ENCODE measurements at regions not wholly inside any gene's neighbourhood (a gene's known extent, or its start where the extent isn't known, plus 50 kb on each side); places are given as distances from the start of the nearest gene placed in this dataset.
"Not testable (repeated sequence)": the region's sequence is repeated elsewhere in the genome, so short reads cannot be mapped to it uniquely, and the experiment has no call there.

- in situ Hi-C loops (cut with HindIII; ENCODE audit: low sequenced_read_pairs) = no loop called here
Observed at GRCh38 chr10:84842593-84842992, 514.2 kb downstream of the CCSER2 start.

DNA sequence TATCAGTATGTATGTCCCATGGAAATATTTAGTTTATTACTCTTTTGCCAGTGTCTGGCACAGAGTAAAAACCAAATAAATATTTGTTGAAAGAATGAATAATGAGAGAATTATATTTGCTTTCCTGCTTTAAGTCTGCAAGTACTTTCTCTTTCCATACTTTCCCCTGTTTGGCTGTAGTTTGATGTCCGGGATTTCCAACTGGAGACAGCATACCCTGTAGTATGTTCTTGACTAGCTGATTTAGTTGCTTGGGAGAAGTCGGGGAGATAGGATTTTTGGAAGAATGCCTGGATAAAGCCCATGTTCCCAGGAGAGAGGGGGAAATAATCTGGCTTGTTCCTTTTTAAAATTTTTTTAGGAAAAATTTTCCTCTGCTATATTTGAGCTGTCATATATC lies 516.1 kb downstream of the CCSER2 start:
- in situ Hi-C loops (cut with HindIII; ENCODE audit: low sequenced_read_pairs) = no loop called here

- in situ Hi-C loops (cut with HindIII; ENCODE audit: low sequenced_read_pairs) = no loop called here
Observed at GRCh38 chr10:84845628-84846261, 517.4 kb downstream of the CCSER2 start.

DNA sequence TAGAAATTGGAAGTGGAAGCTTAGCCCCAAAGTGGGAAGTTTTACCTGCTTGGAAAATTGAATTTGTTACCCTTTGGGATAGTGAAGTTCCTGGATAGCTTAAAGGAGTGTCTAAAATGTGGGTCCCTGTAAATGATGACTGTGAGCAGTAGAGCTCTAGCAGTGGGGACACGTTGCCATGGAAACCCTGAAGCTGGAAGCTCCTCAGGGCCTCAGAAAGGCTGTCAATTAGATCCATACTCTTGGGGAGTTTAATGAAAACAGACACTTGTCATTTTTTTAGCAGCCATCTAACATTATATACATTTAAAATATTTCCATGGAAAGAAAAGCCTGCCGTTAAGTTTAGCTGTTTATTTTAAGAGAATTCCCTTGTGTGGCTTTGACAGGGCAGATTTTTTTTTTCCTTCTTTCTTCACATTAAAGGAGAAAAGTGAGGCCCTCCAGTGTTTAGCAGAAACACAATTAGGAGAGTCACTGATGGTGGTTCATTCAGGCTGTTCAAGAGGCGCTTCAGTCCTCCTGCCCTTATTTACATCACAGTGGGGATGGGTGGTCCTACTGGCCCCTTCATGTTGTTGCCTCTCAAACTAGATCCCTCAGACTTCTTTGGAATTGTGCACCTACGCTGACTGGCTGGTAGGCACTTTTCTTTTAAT lies 518.4 kb downstream of the CCSER2 start:
- in situ Hi-C loops (cut with HindIII; ENCODE audit: low sequenced_read_pairs) = no loop called here

GRCh38 chr10:84848967-84849366 lies 520.6 kb downstream of the CCSER2 start:
- in situ Hi-C loops (cut with HindIII; ENCODE audit: low sequenced_read_pairs) = no loop called here

DNA sequence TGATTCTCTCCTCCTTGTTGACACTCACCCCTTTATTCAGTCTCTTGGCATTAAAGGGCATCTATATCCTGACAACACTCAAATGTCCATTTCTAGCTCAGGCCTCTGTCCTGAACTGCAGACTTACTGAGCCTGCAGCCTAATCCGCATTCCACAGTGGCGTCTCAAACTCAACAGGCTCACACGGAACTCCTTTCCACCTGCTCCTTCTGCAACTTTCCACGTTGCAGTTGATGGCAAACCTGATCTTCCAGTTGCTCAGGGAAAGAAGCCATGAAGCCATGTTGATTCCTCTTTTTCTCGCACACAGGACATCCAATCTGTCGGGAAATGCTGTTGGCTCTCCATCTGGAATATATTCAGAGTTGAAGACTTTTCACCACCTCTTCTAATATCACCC lies 522.4 kb downstream of the CCSER2 start:
- in situ Hi-C loops (cut with HindIII; ENCODE audit: low sequenced_read_pairs) = no loop called here

DNA sequence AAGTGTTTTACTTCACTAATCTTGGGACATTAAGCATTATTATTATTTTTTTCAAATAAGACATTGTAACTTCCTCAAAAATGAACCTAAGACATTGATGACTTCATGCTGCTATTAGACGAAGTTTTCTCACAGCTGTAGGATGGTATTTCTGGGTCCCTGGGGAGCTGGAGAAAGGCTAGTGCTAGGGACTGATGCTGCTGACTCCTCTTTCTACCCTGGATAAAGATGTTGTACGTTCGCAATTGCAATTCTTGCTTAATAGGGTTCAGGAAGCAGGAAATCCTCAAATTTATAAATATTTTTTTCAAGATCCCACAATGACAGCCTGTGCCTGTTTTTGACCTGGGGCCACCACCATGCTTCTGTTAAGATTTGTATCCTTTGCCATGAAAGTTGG lies 526.0 kb downstream of the CCSER2 start:
- in situ Hi-C loops (cut with HindIII; ENCODE audit: low sequenced_read_pairs) = no loop called here

- in situ Hi-C loops (cut with HindIII; ENCODE audit: low sequenced_read_pairs) = no loop called here
Observed at GRCh38 chr10:84860855-84861254, 532.5 kb downstream of the CCSER2 start.

- in situ Hi-C loops (cut with HindIII; ENCODE audit: low sequenced_read_pairs) = no loop called here
Observed at GRCh38 chr10:84862551-84862950, 534.2 kb downstream of the CCSER2 start.

GRCh38 chr10:84863675-84864074 lies 535.3 kb downstream of the CCSER2 start:
- in situ Hi-C loops (cut with HindIII; ENCODE audit: low sequenced_read_pairs) = no loop called here

DNA sequence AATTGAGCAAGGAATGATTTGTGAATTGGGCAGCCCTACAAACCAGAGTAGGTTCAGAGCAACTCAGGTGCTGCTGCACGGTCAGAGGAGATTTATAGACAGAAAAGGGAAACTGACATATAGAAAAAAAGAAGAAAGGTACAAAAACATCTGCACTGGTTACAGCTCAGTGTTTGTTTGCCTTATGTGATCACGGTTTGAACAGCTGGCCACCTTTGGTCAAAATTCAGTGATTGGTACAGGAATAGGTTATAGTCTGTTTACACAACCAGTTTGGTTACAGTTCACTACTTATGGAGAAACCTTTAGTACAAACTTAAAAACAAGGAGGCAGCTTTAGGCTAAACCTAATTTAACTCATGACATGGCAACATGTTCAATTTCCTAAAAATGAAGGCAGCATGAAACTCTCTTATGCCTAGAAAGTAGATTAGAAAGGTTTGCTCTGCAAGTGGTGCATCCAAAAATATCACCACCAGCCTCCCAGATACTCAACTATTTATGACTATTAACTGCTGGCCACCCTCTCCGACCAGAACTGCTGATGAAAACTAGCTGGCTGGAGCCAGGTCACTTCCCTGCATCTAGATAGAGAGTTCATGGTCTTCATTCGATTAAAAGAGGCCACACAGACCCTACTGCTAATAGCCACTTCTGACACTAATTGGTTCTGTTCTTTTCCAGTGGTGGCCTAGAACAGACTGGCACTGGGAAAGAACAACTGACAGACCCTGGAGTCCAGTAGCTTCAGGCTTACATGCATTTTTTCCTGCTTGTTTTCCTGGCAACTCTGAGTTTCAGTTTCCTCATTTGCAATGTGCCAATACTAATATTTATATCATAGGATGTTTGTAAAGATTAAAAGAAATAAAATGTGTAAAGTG lies 548.0 kb downstream of the CCSER2 start:
- in situ Hi-C loops (cut with HindIII; ENCODE audit: low sequenced_read_pairs) = loop anchor here (5.0 kb wide), 1 partner anchor 49 kb away; no protein-coding TSS in a partner anchor

DNA sequence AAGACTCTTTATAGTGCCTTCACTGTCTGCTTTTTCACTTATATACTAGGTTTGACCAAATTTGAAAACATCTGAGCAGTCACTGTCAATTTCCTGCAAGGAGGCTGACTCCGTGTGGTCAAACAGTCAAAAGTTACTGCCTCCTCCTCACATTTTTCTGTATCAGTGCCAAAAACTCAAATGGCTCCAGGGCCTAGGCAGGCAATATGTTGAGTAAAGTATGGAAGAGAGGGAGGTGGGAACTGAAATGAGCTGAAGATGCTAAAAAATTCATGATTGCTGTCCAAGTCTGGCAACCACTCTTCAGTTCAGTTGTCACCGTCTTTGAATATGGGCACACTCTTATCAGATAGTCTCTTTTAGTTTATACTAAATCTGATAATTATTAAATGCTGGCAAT lies 551.6 kb downstream of the CCSER2 start:
- in situ Hi-C loops (cut with HindIII; ENCODE audit: low sequenced_read_pairs) = loop anchor here (5.0 kb wide), 1 partner anchor 53 kb away; no protein-coding TSS in a partner anchor

- in situ Hi-C loops (cut with HindIII; ENCODE audit: low sequenced_read_pairs) = not testable (repeated sequence)
Observed at GRCh38 chr10:84881696-84882095, 553.3 kb downstream of the CCSER2 start.

- in situ Hi-C loops (cut with HindIII; ENCODE audit: low sequenced_read_pairs) = no loop called here
Observed at GRCh38 chr10:84890706-84891105, 562.3 kb downstream of the CCSER2 start.

DNA sequence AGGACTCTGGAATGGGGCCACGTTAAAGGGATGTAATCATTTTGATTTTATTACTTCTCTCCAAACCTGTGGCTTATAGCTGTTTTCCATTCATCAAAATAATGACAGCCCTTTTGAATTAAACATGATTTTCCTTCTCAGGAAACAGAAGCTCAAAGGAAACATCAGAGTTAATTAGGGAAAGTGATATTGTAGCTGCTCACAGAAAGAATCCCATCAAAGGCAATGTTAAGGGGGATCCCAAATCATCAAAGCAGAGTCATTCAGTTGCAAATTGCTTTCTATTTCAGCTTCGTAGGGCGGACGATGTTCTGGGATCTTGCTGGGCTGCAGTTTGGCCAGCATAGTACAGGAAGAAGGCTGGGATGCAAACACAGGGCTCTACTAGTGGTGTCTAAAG lies 563.2 kb downstream of the CCSER2 start:
- in situ Hi-C loops (cut with HindIII; ENCODE audit: low sequenced_read_pairs) = no loop called here

GRCh38 chr10:84895541-84895940 lies 567.2 kb downstream of the CCSER2 start:
- in situ Hi-C loops (cut with HindIII; ENCODE audit: low sequenced_read_pairs) = no loop called here

GRCh38 chr10:84896909-84897308 lies 568.5 kb downstream of the CCSER2 start:
- in situ Hi-C loops (cut with HindIII; ENCODE audit: low sequenced_read_pairs) = no loop called here

GRCh38 chr10:84899268-84899667 lies 570.9 kb downstream of the CCSER2 start:
- in situ Hi-C loops (cut with HindIII; ENCODE audit: low sequenced_read_pairs) = no loop called here

- in situ Hi-C loops (cut with HindIII; ENCODE audit: low sequenced_read_pairs) = no loop called here
Observed at GRCh38 chr10:84900141-84900540, 571.8 kb downstream of the CCSER2 start.

DNA sequence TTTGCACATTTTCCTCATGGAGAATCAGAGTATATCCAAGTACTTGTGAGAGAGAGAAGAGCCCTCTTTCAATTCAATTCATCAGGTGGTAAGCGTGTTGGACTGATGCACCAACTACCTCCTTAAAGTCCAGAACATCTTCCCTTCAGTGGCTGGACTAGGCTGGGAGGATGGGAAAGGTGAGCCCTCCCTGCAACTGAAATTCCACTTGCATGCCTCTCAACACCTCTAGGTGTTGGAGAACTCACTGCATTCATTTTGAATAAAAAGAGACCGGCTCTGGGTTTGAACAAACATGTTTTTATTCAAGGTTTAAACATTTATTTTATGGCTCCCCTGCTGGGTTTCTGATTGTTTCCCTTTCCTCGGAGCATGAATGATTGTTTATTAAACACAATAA lies 573.5 kb downstream of the CCSER2 start:
- in situ Hi-C loops (cut with HindIII; ENCODE audit: low sequenced_read_pairs) = no loop called here

GRCh38 chr10:84902553-84902952 lies 574.2 kb downstream of the CCSER2 start:
- in situ Hi-C loops (cut with HindIII; ENCODE audit: low sequenced_read_pairs) = no loop called here

- in situ Hi-C loops (cut with HindIII; ENCODE audit: low sequenced_read_pairs) = no loop called here
Observed at GRCh38 chr10:84903320-84903719, 574.9 kb downstream of the CCSER2 start.

All from endothelial cell of hepatic sinusoid (primary cell).